Activated T-cell treated with anti-CD3 and anti-CD28 coated beads, Interleukin-2, amount 50 U/mL, for 1 hour (primary cell): ENCODE measurements at regions not wholly inside any gene's neighbourhood (a gene's known extent, or its start where the extent isn't known, plus 50 kb on each side); places are given as distances from the start of the nearest gene placed in this dataset.

ENCODE experiments used
- DNase-seq: peaks from one replicate; pipeline ENCODE4 v3.0.0-alpha.2; 2020

DNA sequence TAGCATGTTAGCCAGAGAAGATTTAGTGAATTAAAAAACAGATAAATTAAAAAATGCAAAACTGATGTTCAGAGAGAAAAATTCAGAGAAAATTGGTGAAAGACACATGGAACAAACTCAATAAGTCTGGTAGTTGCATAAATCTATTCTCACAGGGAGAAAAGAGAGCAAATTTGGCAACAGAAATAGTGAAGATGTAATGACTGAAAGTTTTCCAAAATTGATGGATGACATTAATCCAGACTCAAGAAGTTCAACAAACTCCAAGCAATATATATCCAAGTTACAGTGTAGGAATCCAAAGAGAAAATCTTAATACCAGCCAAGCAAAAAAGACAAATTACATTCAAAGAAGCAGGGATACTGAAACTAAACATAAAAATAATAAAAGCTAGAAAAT is 302.7 kb upstream of the ARPP21 start:
- no peak for DNase-seq

DNA sequence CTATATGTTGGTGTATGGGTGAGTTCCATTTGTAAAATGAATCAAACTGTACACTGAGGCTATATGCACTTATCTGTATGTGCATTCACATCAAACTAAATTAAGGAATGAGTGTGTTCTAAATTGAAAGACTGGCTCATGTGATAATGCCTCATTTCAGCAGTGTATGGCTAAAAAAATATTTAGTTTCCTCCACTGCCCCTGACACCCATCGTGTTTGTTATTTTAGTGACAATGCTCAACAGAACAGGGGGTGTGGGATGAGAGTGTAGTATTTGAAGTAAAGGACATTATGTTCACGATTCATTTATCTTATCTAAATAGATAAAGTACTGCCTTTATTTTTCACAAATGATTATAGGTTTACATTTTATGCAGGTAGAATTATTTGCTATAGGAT is 301.1 kb upstream of the ARPP21 start:
- DNase-seq: no peak

DNA sequence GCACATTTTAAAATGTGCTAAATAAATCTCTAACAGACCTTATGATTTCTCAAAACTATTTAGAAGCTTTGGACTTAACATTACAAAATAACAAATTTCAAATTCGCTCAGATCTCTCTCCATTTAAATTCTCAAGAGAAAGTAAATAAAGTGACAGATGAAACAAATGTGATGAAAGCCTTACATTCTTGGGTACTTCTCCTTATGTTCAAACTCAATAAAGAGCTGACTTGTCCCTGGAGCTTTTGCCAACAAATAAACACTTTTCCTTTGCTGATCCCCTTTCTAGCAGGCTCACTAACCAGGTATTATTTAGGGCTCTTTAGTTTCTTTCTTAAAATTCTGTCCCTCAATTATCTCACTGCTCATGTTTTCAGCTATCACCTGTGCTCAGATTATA is 259.1 kb upstream of the ARPP21 start:
- no peak for DNase-seq

- DNase-seq: no peak
Observed at GRCh38 chr3:35383216-35383615, 256.1 kb upstream of the ARPP21 start.

DNA sequence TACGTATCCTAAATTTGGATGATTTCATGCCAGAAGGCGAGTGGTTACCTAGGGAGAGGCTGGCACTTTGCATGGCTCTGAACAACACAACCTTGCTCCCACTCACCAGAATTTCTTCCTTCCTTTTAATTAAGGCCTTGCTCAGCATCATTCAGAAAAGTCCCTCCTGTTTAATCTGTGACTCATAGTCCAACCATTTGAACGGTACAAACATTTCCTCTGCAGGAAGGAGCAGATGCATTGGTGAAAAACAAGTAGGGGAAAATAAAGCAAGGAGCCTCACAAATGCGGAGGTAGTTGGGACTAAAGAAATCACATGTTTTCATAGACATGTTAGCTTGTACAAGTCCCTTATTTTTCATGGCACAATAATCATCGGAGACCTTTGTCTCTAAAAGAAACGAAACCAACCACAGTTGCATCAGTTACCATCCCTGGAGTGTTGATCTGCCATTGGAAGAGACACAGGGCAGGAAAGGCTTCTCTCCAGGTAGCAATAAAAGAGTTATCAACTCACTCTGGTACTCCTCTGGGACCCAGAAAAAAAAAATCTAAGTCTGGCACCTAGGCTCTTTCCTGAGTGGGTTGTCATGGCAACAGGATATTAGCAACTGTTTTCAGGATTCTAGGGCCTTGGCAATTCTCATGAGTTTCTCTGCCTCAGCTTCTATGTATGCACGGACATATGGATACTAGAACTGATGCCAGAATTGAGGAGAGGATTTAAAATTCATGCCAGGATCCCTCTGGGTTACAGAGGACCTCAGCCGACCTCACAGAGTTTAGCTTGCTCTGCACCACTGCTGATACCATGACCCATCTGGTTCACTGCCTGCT is 255.4 kb upstream of the ARPP21 start:
- DNase-seq: no peak

DNA sequence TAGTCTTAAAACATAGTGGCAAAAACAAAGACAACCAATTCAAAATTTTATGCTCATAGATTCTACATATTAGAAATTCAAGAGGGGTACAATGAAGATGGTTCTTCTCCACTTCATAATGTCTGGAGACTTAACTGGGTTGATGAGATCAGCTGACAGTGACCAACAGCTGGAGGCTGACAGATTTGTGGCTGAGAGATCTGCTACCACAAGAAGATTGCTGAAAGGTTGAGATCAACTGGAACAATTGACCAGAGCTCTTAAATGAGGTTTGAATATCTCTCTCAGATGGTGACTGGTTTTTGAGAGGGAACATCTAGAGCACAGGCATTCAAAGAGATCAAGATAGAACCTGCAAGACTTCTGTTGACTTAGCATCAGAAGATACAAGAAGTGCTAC is 254.1 kb upstream of the ARPP21 start:
- DNase-seq: no peak

DNA sequence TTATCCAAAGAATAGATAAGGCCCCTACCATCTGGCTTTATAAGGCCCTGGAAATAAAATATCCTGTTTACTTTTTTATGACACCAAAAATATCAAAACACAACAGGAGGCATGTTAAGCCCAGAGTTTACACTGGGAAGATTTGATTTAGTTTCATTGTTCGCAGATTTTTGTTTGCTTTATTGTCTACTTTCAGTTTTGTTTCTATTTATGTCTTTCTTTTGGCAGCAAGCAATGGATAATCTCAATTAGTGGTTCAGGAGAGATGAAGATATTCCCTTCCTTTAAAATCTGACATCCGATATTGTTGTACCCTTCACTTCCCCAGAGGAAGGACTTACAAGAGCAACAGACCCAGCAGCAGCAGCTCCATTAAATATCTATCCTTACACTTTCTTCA is 249.4 kb upstream of the ARPP21 start:
- DNase-seq: no peak

DNA sequence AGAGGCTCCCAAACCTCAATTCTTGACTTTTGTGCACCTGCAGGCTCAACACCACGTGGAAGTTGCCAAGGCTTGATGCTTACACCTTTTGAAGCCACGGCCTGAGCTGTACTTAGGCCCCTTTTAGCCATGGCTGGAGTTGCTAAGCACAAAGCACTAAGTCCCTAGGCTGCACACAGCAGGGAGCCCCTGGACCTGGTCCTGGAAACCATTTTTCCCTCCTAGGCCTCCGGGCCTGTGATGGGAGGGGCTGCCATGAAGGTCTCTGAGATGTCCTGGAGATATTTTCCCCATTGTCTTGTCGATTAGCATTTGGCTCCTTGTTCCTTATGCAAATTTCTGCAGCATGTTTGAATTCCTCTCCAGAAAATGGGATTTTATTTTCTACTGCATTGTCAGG is 247.1 kb upstream of the ARPP21 start:
- no peak for DNase-seq

DNA sequence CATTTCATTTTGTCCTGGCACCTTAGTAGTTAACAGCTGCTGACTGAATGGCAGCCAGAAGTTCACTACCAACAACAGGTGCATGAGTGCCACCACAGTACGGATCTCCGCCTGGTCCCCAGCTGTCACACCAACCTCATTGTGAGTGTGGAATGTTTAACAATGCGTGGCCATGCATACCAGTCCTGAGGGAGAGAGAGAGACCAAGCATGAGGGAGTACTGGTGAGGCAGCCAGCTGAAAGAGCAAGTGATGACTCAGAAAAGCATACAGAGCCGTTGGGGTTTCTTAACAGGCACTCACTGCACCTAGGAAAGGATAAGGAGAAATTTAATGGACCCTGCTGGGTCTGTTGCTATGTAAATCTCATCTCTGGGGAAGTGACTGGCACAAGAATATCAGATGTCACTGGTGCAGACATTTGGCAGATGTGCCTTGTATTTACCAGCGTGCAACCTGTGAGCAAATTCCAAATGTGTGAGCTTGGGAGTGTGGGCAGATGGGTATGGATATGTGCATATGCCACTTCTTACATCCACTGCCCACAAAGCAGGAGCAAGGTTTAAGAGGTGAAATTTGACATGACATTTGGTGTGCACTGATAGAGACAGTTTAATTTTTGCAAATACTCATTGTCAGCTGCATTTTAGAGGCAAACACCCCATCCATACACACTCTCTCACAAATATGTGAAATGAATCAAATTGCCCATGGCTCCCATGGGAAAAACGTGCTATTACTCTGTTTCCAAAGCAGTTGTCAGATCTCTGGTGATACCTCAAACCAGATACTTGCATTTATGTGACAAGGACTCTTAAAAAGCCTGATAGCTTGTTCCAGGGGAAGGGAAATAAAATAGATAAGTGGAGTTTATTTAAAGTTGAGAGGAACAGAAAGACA is 245.2 kb upstream of the ARPP21 start:
- no peak for DNase-seq

DNA sequence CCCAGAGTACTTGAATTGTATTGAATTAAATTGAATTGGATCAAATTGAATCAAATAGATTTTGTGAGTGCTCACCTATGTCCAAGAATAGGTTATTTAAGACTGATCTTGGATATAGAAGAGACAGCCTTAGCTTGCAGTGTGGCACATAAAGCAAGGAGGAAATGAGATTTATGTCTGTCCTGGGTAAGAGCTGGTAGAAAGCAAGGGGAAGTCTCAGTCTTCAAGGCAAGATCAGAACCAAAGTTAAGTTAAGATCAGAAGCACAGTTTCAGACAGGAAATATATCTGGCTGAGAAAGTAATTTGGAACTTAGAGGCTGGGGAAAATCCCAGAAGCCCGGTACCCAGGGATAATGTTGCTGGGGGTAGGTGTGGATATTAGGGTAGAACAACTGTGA is 244.4 kb upstream of the ARPP21 start:
- DNase-seq: no peak

- no peak for DNase-seq
Observed at GRCh38 chr3:35401671-35402070, 237.7 kb upstream of the ARPP21 start.

- no peak for DNase-seq
Observed at GRCh38 chr3:35404571-35404970, 234.8 kb upstream of the ARPP21 start.

- no peak for DNase-seq
Observed at GRCh38 chr3:35408882-35409281, 230.4 kb upstream of the ARPP21 start.

- no peak for DNase-seq
Observed at GRCh38 chr3:35409991-35410390, 229.3 kb upstream of the ARPP21 start.

GRCh38 chr3:35413483-35413882 is 225.8 kb upstream of the ARPP21 start:
- DNase-seq: no peak

DNA sequence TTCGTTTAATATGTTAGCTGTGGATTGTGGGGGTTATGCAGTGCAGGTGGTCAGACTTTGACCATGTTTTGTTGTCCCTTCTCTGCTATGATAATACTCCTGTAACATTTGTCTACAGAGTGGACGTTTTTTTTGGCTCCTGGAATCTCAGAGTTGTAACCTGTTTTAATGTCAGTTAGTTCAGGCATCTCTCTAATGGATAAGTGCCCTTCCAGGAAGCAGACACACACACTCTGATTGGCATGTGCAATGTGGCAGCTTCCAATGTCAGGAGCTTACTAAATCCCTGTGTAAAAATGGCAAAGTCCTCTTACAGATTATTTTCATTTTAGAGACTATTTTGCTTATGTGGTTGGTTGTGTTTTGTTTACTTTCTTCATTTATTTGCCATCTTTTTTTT is 222.2 kb upstream of the ARPP21 start:
- no peak for DNase-seq

- DNase-seq: no peak
Observed at GRCh38 chr3:35422101-35422500, 217.2 kb upstream of the ARPP21 start.

- DNase-seq: no peak
Observed at GRCh38 chr3:35422836-35423601, 216.3 kb upstream of the ARPP21 start.

- no peak for DNase-seq
Observed at GRCh38 chr3:35426366-35426958, 212.9 kb upstream of the ARPP21 start.

- DNase-seq: no peak
Observed at GRCh38 chr3:35437381-35437780, 201.9 kb upstream of the ARPP21 start.

DNA sequence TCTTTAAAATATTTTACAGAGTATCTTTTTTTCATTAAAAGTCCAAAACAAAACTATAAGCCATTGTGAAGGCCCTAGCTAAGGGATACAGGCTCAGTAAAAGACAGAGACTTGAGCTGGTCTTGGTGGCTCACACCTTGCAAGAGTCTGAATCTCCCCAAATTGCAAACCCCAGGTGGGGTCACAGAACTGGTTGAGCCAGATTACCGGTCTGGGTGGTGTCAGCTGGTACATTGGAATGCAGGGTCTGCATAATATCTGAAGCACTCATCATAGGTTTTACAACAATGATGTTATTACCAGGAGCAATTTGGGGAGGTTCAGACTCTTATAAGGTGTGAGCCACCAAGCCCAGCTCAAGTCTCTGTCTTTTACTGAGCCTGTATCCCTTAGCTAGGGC is 201.2 kb upstream of the ARPP21 start:
- DNase-seq: no peak

- no peak for DNase-seq
Observed at GRCh38 chr3:35439663-35440062, 199.7 kb upstream of the ARPP21 start.

GRCh38 chr3:35440826-35441225 is 198.5 kb upstream of the ARPP21 start:
- no peak for DNase-seq
